ENCODE measurements at regions not wholly inside any gene's neighbourhood (a gene's known extent, or its start where the extent isn't known, plus 50 kb on each side); places are given as distances from the start of the nearest gene placed in this dataset.

DNA sequence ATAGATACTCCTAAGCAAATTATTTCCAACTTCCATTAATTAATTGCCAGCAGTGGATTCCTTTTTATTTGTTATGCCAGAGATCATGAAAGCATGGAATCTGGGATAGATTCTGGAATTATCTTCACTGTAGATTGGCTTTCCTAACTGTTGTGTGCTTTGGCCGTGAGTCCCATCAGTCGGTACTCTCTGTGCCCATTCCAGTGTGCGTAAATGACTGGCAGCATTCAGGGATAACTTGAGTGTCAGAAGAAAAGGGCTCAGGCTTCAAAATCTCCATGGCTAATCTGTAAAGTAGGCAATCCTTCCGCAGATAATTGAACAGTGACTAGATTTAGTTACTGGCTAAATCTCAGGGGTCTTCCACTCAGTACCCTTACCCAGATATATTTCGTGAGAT is 76.8 kb upstream of the TMEM164 start:
- DNase-seq (ENCODE audit: low read depth in 1 of 2, low spot score in 1 of 2): no peak

DNA sequence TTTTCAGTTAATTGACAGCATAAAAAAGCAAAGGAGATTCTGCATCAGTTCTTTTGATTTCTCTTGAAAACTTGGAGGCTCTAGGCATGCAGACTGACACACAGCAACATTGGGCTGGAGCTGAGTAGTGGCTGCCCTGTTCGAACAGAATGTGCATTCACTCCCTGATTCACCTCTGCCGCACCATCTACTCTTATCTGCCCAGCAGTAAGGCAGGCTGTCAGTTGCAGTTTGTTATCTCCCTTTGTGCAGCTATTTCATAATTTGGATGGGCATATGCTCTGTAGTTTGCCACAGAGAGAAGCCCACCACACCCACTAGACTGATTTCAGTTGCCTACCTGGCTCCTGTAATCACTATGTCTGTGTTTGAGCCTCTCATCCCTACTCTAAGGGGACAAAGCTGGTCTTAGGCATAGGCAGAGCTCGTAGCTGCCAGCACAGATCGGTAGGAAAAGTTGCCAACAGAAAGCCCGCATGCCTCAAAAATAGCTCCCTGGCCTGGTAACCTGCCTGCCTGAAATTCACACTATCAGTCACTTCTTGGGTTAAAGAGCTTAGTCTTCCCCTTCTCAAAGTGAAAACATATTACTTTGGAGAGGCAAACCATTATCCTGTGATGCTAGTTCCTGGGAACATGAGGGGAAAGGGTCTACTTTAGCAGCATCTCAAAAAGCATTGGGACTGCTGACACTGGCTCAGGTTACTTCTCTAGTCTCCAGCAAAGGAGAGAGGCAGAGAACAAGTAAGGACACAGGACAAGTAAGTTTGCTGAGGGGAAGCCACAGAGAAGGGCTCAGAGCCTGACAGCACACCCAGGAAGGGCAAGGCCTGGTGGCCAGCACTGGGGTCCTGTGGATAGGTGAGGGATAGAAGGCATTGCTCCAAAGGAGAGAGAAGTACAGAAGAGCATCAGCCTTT is 75.9 kb upstream of the TMEM164 start:
- no peak for TF ChIP-seq GABPA (IDR thresholded peaks at IDR 0.05; ENCODE audit: low read depth)
- TF ChIP-seq, protein P1, sequence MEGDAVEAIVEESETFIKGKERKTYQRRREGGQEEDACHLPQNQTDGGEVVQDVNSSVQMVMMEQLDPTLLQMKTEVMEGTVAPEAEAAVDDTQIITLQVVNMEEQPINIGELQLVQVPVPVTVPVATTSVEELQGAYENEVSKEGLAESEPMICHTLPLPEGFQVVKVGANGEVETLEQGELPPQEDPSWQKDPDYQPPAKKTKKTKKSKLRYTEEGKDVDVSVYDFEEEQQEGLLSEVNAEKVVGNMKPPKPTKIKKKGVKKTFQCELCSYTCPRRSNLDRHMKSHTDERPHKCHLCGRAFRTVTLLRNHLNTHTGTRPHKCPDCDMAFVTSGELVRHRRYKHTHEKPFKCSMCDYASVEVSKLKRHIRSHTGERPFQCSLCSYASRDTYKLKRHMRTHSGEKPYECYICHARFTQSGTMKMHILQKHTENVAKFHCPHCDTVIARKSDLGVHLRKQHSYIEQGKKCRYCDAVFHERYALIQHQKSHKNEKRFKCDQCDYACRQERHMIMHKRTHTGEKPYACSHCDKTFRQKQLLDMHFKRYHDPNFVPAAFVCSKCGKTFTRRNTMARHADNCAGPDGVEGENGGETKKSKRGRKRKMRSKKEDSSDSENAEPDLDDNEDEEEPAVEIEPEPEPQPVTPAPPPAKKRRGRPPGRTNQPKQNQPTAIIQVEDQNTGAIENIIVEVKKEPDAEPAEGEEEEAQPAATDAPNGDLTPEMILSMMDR (IDR thresholded peaks at IDR 0.05; ENCODE audit: insufficient read depth, low read length): no peak
- no peak for TF ChIP-seq POLR2AphosphoS5 (IDR thresholded peaks at IDR 0.05; ENCODE audit: low read depth)
- no peak for TF ChIP-seq SPI1 (IDR thresholded peaks at IDR 0.05; ENCODE audit: borderline replicate concordance, low read depth)
- TF ChIP-seq, protein P2, sequence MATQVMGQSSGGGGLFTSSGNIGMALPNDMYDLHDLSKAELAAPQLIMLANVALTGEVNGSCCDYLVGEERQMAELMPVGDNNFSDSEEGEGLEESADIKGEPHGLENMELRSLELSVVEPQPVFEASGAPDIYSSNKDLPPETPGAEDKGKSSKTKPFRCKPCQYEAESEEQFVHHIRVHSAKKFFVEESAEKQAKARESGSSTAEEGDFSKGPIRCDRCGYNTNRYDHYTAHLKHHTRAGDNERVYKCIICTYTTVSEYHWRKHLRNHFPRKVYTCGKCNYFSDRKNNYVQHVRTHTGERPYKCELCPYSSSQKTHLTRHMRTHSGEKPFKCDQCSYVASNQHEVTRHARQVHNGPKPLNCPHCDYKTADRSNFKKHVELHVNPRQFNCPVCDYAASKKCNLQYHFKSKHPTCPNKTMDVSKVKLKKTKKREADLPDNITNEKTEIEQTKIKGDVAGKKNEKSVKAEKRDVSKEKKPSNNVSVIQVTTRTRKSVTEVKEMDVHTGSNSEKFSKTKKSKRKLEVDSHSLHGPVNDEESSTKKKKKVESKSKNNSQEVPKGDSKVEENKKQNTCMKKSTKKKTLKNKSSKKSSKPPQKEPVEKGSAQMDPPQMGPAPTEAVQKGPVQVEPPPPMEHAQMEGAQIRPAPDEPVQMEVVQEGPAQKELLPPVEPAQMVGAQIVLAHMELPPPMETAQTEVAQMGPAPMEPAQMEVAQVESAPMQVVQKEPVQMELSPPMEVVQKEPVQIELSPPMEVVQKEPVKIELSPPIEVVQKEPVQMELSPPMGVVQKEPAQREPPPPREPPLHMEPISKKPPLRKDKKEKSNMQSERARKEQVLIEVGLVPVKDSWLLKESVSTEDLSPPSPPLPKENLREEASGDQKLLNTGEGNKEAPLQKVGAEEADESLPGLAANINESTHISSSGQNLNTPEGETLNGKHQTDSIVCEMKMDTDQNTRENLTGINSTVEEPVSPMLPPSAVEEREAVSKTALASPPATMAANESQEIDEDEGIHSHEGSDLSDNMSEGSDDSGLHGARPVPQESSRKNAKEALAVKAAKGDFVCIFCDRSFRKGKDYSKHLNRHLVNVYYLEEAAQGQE (IDR thresholded peaks at IDR 0.05; ENCODE audit: insufficient replicate concordance, low read depth): no peak
- Histone ChIP-seq H3K27ac (replicated peaks) (no peak overlapping the region), H3K4me3 (replicated peaks; ENCODE audit: insufficient read depth, low read length) (no peak overlapping the region)

More for the DNA sequence above, 76.8 kb upstream of the TMEM164 start:
- Histone ChIP-seq H3K27me3 (ENCODE audit: insufficient read depth, poor library complexity, severe bottlenecking) (no peaks in the 10 kb centered on the region), H3K27ac (replicated peaks) (no peak overlapping the region), H3K4me3 (replicated peaks; ENCODE audit: insufficient read depth, low read length) (no peak overlapping the region)
- TF ChIP-seq POLR2AphosphoS5 (IDR thresholded peaks at IDR 0.05; ENCODE audit: low read depth) (no peak), SPI1 (IDR thresholded peaks at IDR 0.05; ENCODE audit: borderline replicate concordance, low read depth) (no peak), GABPA (IDR thresholded peaks at IDR 0.05; ENCODE audit: low read depth) (no peak)
- TF ChIP-seq, protein P2 (IDR thresholded peaks at IDR 0.05; ENCODE audit: insufficient replicate concordance, low read depth): no peak
- TF ChIP-seq, protein P1 (IDR thresholded peaks at IDR 0.05; ENCODE audit: insufficient read depth, low read length): no peak

DNA sequence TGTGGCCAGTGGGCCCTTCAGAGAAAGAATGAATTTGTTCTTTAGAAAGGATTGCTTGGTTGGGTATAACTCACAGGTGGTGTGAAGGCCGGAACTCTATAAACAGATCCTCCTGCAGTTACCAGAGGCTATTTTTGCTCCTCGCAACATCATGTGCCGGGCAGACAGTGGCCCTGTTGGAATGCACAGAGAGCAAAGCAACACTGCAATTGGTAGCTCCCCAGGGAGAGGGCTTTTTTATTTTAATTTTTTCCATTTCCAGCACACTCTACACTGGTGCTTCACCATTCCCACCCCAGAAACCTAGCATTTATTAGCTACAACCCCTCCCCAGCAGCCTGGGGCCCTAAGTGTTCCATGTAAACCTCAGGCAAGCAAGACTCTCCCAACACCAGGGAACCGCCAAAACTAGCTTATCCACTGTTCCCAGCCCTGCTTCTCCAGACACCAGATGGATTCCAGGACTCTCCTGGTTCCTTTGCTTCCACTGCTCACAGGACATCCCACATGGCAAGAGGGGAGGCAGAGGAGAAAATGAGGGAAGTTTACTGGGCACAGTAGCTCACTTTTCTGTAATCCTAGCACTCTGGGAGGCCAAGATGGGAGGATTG is 75.1 kb upstream of the TMEM164 start:
- TF ChIP-seq, protein P1 (IDR thresholded peaks at IDR 0.05; ENCODE audit: insufficient read depth, low read length): no peak
- no peak for TF ChIP-seq SPI1 (IDR thresholded peaks at IDR 0.05; ENCODE audit: borderline replicate concordance, low read depth)
- no peak overlapping the region for H3K4me3 ChIP-seq (replicated peaks; ENCODE audit: insufficient read depth, low read length)
- DNase-seq (ENCODE audit: low read depth in 1 of 2, low spot score in 1 of 2): no peak
- no peaks in the 10 kb centered on the region for H3K27me3 ChIP-seq (ENCODE audit: insufficient read depth, poor library complexity, severe bottlenecking)
- no peak overlapping the region for H3K27ac ChIP-seq (replicated peaks)

More for the DNA sequence above, 75.9 kb upstream of the TMEM164 start:
- no peaks in the 10 kb centered on the region for H3K27me3 ChIP-seq (ENCODE audit: insufficient read depth, poor library complexity, severe bottlenecking)
- DNase-seq (ENCODE audit: low read depth in 1 of 2, low spot score in 1 of 2): no peak
